Ascending aorta (tissue), 2 donors: ENCODE measurements at regions not wholly inside any gene's neighbourhood (a gene's known extent, or its start where the extent isn't known, plus 50 kb on each side); places are given as distances from the start of the nearest gene placed in this dataset.

ENCODE experiments used
- DNase-seq, 2 donors: peaks; one replicate each; pipeline ENCODE4 v3.0.0-alpha.2; 2019; ENCODE audit warnings: low spot score in 2 of 2
- H3K27ac ChIP-seq, 2 donors: fragments of 200-600 bp; sonication (generic); one replicate each; pipeline ENCODE4 v1.5.1; 2016 to 2017; ENCODE audit warnings: mild to moderate bottlenecking in 1 of 2
- H3K27me3 ChIP-seq: fragments of 200-600 bp; sonication (generic); one replicate; pipeline ENCODE4 v1.5.1; 2017
- H3K36me3 ChIP-seq, 2 donors: fragments of 200-600 bp; sonication (generic); one replicate each; pipeline ENCODE4 v1.5.1; 2016
- H3K4me1 ChIP-seq, 2 donors: fragments of 200-600 bp; sonication (generic); one replicate each; pipeline ENCODE4 v1.5.1; 2016 to 2017; ENCODE audit warnings: mild to moderate bottlenecking in 1 of 2
- H3K4me3 ChIP-seq, 2 donors: fragments of 200-600 bp; sonication (generic); one replicate each; pipeline ENCODE4 v1.5.1; 2016 to 2017; ENCODE audit warnings: mild to moderate bottlenecking in 1 of 2
- H3K9me3 ChIP-seq, 2 donors: fragments of 200-600 bp; sonication (generic); one replicate each; pipeline ENCODE4 v1.5.1; 2016
- CTCF ChIP-seq, 3 experiments: fragments of 200-600 bp in 2 of 3; fragments of 450-650 bp in 1 of 3; sonication (generic) in 2 of 3; IDR thresholded peaks; one replicate each; pipeline ENCODE4 v1.5.1; 2016 to 2019; ENCODE audit warnings: antibody characterized with exemption in 3 of 3, mild to moderate bottlenecking in 1 of 3, moderate library complexity in 1 of 3
- intact Hi-C: fragments of 100-400 bp; cut with DNase I; formaldehyde crosslinking; loops from one replicate; pipeline ENCODE4 v1.15.1; 2023

GRCh38 chr1:165069829-165070228, 286.7 kb downstream of the LMX1A start:
- no peak overlapping the region for H3K4me3 ChIP-seq
- H3K36me3 ChIP-seq = no peaks in the 10 kb centered on the region
- H3K27me3 ChIP-seq = no peaks in the 10 kb centered on the region
- no peak for TF ChIP-seq CTCF (IDR thresholded peaks at IDR 0.05)
- intact Hi-C loops = no loop called here
- no peak for DNase-seq
- no peak overlapping the region for H3K27ac ChIP-seq
- no peaks in the 10 kb centered on the region for H3K9me3 ChIP-seq
- no peaks in the 10 kb centered on the region for H3K4me1 ChIP-seq

- TF ChIP-seq CTCF (IDR thresholded peaks at IDR 0.05) = no peak
- no peaks in the 10 kb centered on the region for H3K27me3 ChIP-seq
- no peaks in the 10 kb centered on the region for H3K4me1 ChIP-seq
- H3K27ac ChIP-seq = no peak overlapping the region
- intact Hi-C loops = no loop called here
- H3K9me3 ChIP-seq = no peaks in the 10 kb centered on the region
- no peak for DNase-seq
- H3K4me3 ChIP-seq = no peak overlapping the region
- H3K36me3 ChIP-seq = no peaks in the 10 kb centered on the region
These were observed 287.8 kb downstream of the LMX1A start for GRCh38 chr1:165068741-165069140.

- intact Hi-C loops = no loop called here
These were observed 288.7 kb downstream of the LMX1A start for GRCh38 chr1:165067829-165068228.

GRCh38 chr1:165063181-165063965, 293.1 kb downstream of the LMX1A start:
- H3K4me3 ChIP-seq = no peak overlapping the region
- intact Hi-C loops = no loop called here
- no peaks in the 10 kb centered on the region for H3K4me1 ChIP-seq
- H3K27ac ChIP-seq = no peak overlapping the region
- no peaks in the 10 kb centered on the region for H3K36me3 ChIP-seq
- no peak for DNase-seq
- H3K9me3 ChIP-seq = no peaks in the 10 kb centered on the region
- H3K27me3 ChIP-seq = no peaks in the 10 kb centered on the region
- TF ChIP-seq CTCF (IDR thresholded peaks at IDR 0.05) = no peak

More at GRCh38 chr1:165067829-165068228, 288.7 kb downstream of the LMX1A start:
- Histone ChIP-seq H3K4me1 (no peaks in the 10 kb centered on the region), H3K27ac (no peak overlapping the region), H3K9me3 (no peaks in the 10 kb centered on the region), H3K36me3 (no peaks in the 10 kb centered on the region), H3K27me3 (no peaks in the 10 kb centered on the region), H3K4me3 (no peak overlapping the region)
- no peak for DNase-seq
- no peak for TF ChIP-seq CTCF (IDR thresholded peaks at IDR 0.05)

- no peak overlapping the region for H3K4me3 ChIP-seq
- no peaks in the 10 kb centered on the region for H3K4me1 ChIP-seq
- DNase-seq = no peak
- intact Hi-C loops = no loop called here
- H3K27me3 ChIP-seq = no peaks in the 10 kb centered on the region
- TF ChIP-seq CTCF (IDR thresholded peaks at IDR 0.05) = no peak
- H3K9me3 ChIP-seq = no peaks in the 10 kb centered on the region
- H3K27ac ChIP-seq = no peak overlapping the region
- no peaks in the 10 kb centered on the region for H3K36me3 ChIP-seq
These were observed 294.2 kb downstream of the LMX1A start for GRCh38 chr1:165062346-165062745.
